ENCODE measurements at regions not wholly inside any gene's neighbourhood (a gene's known extent, or its start where the extent isn't known, plus 50 kb on each side); places are given as distances from the start of the nearest gene placed in this dataset.
"Not testable (repeated sequence)": the region's sequence is repeated elsewhere in the genome, so short reads cannot be mapped to it uniquely, and the experiment has no call there.

GRCh38 chr12:115394496-115395220, 710.7 kb upstream of the TBX3 start:
- no peak for DNase-seq (ENCODE audit: low spot score)

GRCh38 chr12:115388139-115388538, 704.2 kb upstream of the TBX3 start:
- DNase-seq (ENCODE audit: low spot score) = no peak

- no peak for DNase-seq (ENCODE audit: low spot score)
These were observed 703.5 kb upstream of the TBX3 start for GRCh38 chr12:115387467-115387901.

GRCh38 chr12:115386946-115387345, 703.0 kb upstream of the TBX3 start:
- no peak for DNase-seq (ENCODE audit: low spot score)

- DNase-seq (ENCODE audit: low spot score) = no peak
These were observed 701.2 kb upstream of the TBX3 start for GRCh38 chr12:115385141-115385540.

- DNase-seq (ENCODE audit: low spot score) = no peak
These were observed 700.4 kb upstream of the TBX3 start for GRCh38 chr12:115384391-115384790.

GRCh38 chr12:115383668-115384067, 699.7 kb upstream of the TBX3 start:
- DNase-seq (ENCODE audit: low spot score) = no peak

- no peak for DNase-seq (ENCODE audit: low spot score)
These were observed 698.7 kb upstream of the TBX3 start for GRCh38 chr12:115382681-115383080.

GRCh38 chr12:115380546-115381120, 696.7 kb upstream of the TBX3 start:
- DNase-seq (ENCODE audit: low spot score) = no peak

GRCh38 chr12:115378291-115378690, 694.3 kb upstream of the TBX3 start:
- DNase-seq (ENCODE audit: low spot score) = no peak

GRCh38 chr12:115377779-115378178, 693.8 kb upstream of the TBX3 start:
- no peak for DNase-seq (ENCODE audit: low spot score)

GRCh38 chr12:115377230-115377629, 693.3 kb upstream of the TBX3 start:
- no peak for DNase-seq (ENCODE audit: low spot score)

- DNase-seq (ENCODE audit: low spot score) = peak; percentile 9
These were observed 691.4 kb upstream of the TBX3 start for GRCh38 chr12:115375186-115375991.

GRCh38 chr12:115374480-115375185, 690.7 kb upstream of the TBX3 start:
- DNase-seq (ENCODE audit: low spot score) = no peak

- no peak for DNase-seq (ENCODE audit: low spot score)
These were observed 687.7 kb upstream of the TBX3 start for GRCh38 chr12:115371711-115372110.

- DNase-seq (ENCODE audit: low spot score) = no peak
These were observed 686.7 kb upstream of the TBX3 start for GRCh38 chr12:115370650-115371049.

GRCh38 chr12:115370207-115370606, 686.2 kb upstream of the TBX3 start:
- no peak for DNase-seq (ENCODE audit: low spot score)

GRCh38 chr12:115366277-115366676, 682.3 kb upstream of the TBX3 start:
- DNase-seq (ENCODE audit: low spot score) = not testable (repeated sequence)

- not testable (repeated sequence) for DNase-seq (ENCODE audit: low spot score)
These were observed 681.8 kb upstream of the TBX3 start for GRCh38 chr12:115365765-115366164.

- no peak for DNase-seq (ENCODE audit: low spot score)
These were observed 680.9 kb upstream of the TBX3 start for GRCh38 chr12:115364921-115365320.

GRCh38 chr12:115362339-115362976, 678.5 kb upstream of the TBX3 start:
- DNase-seq (ENCODE audit: low spot score) = no peak

- no peak for DNase-seq (ENCODE audit: low spot score)
These were observed 673.7 kb upstream of the TBX3 start for GRCh38 chr12:115357681-115358080.
